ENCODE measurements at regions not wholly inside any gene's neighbourhood (a gene's known extent, or its start where the extent isn't known, plus 50 kb on each side); places are given as distances from the start of the nearest gene placed in this dataset.
"Not testable (repeated sequence)": the region's sequence is repeated elsewhere in the genome, so short reads cannot be mapped to it uniquely, and the experiment has no call there.

DNA sequence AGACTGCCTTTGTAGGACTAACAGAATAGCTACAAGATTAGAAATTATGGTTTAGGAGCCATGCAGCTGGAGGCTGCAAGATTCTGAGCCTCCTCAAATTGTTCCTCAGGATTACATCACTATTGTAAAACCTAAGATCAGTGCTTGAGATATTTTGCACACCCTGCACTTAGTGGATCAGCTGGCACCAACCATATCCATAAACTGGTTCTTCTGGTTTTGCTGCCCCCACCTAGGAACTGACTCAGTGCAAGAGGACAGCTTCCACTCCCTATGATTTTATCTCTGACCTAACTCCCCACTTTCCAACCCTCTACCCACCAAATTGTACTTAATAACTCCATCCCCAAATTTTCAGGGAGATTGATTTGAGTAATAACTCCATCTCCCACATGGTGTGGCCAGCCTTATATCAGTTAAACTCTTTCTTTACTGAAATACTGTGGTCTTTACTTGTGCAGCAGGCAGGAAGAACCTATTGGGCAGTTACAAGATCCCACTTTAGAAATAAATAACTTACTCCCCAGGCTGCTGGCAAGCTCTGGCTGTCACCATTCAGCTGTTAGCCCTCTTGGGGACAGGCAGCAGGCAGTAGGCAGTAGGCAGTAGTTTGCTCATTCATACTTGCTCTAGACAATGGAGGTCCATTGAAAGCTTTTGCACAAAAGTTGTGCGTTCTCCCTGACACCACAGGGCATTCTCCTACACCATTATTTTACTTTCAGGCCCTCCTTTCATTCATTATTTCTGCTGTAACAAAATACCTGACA lies 119.0 kb downstream of the SLC17A6 start:
- TF ChIP-seq, protein P1, sequence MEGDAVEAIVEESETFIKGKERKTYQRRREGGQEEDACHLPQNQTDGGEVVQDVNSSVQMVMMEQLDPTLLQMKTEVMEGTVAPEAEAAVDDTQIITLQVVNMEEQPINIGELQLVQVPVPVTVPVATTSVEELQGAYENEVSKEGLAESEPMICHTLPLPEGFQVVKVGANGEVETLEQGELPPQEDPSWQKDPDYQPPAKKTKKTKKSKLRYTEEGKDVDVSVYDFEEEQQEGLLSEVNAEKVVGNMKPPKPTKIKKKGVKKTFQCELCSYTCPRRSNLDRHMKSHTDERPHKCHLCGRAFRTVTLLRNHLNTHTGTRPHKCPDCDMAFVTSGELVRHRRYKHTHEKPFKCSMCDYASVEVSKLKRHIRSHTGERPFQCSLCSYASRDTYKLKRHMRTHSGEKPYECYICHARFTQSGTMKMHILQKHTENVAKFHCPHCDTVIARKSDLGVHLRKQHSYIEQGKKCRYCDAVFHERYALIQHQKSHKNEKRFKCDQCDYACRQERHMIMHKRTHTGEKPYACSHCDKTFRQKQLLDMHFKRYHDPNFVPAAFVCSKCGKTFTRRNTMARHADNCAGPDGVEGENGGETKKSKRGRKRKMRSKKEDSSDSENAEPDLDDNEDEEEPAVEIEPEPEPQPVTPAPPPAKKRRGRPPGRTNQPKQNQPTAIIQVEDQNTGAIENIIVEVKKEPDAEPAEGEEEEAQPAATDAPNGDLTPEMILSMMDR (IDR thresholded peaks at IDR 0.05) = no peak

DNA sequence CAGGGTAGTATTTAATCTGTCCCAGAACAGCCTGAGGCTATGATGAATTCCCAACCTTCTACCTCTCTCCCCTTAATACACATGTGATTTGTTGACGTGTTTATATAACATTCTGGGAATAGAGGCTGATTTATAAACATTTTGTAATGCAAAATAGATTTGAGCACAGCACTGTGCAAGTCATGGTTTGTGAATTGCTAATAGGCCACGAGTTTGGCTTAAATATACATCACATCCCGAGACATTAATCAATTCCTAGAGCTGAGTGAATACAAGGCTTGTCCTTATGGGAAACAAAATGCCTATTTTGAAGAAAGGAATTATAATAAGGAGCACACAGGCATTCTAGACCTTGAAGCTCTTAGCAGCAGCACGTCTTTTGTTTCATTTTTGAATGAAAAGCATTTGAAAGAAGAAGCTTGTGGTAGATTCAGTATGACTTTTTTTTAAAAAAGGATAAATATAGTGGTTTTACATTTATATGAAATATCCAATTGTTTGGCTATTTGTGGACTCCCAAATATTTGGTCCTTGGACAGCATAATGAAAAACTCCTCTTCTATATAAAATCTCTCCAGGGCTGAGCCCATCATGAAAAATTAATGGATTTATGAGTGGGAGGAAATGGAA lies 116.4 kb downstream of the SLC17A6 start:
- no peak overlapping the region for H3K27ac ChIP-seq
- TF ChIP-seq ZFX (IDR thresholded peaks at IDR 0.05; ENCODE audit: borderline replicate concordance) = no peak
- TF ChIP-seq, protein P1 (IDR thresholded peaks at IDR 0.05) = no peak

More for the DNA sequence above, 119.0 kb downstream of the SLC17A6 start:
- 0 out of 2 replicates have a peak overlapping the region, but pooled peaks have one; percentile 23 for H3K27ac ChIP-seq

- no peak for TF ChIP-seq ZFX (IDR thresholded peaks at IDR 0.05; ENCODE audit: borderline replicate concordance)
- TF ChIP-seq, protein P1 (IDR thresholded peaks at IDR 0.05) = no peak
- no peak overlapping the region for H3K27ac ChIP-seq
These were observed 111.3 kb downstream of the SLC17A6 start for GRCh38 chr11:22449441-22449840.

- no peak overlapping the region for H3K27ac ChIP-seq
- TF ChIP-seq, protein P1 (IDR thresholded peaks at IDR 0.05) = no peak
- TF ChIP-seq ZFX (IDR thresholded peaks at IDR 0.05; ENCODE audit: borderline replicate concordance) = no peak
These were observed 105.9 kb downstream of the SLC17A6 start for GRCh38 chr11:22444076-22444475.

- H3K27ac ChIP-seq = no peak overlapping the region
- no peak for TF ChIP-seq ZFX (IDR thresholded peaks at IDR 0.05; ENCODE audit: borderline replicate concordance)
- TF ChIP-seq, protein P1 (IDR thresholded peaks at IDR 0.05) = no peak
These were observed 103.7 kb downstream of the SLC17A6 start for GRCh38 chr11:22441831-22442230.

DNA sequence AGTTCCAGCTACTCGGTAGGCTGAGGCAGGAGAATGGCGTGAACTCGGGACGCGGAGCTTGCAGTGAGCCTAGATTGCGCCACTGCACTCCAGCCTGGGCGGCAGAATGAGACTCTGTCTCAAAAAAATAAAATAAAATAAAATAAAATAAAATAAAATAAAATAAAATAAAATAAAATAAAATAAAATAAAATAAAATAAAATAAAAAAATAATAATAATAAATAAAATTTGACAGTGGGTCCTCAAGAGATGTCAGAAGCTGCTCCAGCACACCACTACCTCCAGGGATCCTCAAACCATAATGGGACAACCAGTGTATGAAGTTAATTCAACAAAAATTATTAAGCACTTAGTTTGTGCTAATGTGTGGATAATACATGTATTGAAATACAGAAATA lies 97.4 kb downstream of the SLC17A6 start:
- H3K27ac ChIP-seq = not testable (repeated sequence)

GRCh38 chr11:22433517-22433916 lies 95.3 kb downstream of the SLC17A6 start:
- no peak overlapping the region for H3K27ac ChIP-seq

More at GRCh38 chr11:22433517-22433916, 95.3 kb downstream of the SLC17A6 start:
- TF ChIP-seq, protein P1 (IDR thresholded peaks at IDR 0.05) = no peak
- no peak for TF ChIP-seq ZFX (IDR thresholded peaks at IDR 0.05; ENCODE audit: borderline replicate concordance)
